D721Med (cell line): ENCODE measurements at regions not wholly inside any gene's neighbourhood (a gene's known extent, or its start where the extent isn't known, plus 50 kb on each side); places are given as distances from the start of the nearest gene placed in this dataset.

ENCODE experiments used
- DNase-seq: peaks from one replicate; pipeline ENCODE4 v3.0.0; 2011; ENCODE audit warnings: low spot score; ENCODE audit not compliant: insufficient read length
- FAIRE-seq: peaks from 2 replicates; lab custom pipeline; 2011; peaks lifted over from hg19 to GRCh38; lab: Jason Lieb, UNC
- CTCF ChIP-seq: IDR thresholded peaks from 2 replicates; pipeline ENCODE4 v1.5.1; 2012; ENCODE audit warnings: mild to moderate bottlenecking, control low read depth; ENCODE audit not compliant: insufficient read depth; ENCODE audit errors: missing control alignments

DNA sequence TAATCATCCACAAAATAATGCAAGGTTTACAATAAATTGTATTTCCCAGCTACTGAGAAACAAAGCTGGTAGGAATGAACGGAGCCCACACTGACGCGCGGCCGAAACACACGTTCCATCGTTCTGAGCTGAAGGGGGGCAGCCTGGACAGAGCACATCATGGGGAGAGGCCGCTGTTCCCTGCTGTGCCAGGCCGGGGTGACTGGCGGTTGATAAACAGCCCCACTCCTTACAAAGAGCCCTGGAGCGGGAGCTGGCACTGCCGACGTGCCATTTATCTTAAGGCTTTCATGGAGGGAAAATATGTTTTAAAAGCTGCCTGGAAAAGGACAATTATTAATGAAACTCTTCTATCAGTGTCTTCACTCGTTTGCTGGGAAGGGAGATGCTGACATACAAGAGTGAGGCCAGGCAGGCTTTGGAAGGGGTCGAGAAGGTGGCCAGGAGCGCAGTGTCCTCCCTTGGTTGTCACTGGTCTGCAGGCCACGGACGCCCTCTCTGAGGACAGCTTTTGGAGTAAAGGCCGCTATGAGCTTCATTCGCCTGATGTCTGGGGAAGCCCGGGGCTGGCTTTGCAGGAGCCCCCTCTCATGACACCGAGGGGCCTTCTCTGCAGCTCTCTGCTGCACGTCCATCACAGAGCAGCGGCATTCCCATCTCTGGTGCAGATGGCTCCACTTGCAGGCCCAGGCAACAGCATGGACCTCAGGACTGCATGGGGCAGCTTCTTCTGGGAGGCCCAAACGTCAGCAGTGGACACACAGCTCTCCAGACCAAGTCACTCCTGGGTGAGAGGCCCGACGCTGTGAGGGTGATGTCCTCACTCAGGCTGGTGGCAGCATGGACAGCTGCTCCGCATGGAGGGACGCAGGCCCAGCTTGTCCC, 355.3 kb upstream of the SFSWAP start:
- no peak for TF ChIP-seq CTCF
- DNase-seq: no peak
- no peak for FAIRE-seq

DNA sequence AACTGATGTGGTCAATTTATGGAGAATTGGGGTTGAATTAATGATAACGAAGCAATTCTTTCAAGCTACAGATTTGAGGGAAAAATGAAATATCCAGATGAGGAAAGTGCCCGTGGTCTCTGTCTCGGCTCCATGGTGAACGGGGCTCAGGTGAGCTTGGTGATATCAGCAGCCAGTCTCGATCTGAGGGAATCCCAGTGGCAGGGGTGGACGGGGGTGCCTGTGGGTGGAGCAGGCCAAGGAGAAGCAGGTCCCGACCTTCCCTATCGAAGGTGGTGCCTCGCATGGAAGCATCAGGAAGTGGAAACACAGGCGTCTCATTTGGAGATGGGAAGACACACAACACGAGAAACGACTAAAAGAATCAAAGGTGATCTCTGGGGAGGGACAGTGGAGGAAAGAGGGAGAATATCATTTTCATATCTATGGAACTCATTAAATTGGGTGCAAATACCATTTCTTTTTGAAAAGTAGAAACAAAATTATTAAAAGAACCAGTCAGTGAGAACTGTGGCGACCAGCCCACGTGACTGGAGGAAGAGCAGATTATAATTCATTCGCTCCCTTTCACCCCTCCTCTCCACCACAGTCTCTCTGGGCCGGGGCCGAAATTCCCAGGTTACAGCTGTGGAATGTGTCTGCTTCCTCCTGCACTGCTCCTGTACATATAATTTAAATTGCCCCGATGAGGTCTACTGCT, 354.3 kb upstream of the SFSWAP start:
- DNase-seq: no peak
- no peak for TF ChIP-seq CTCF
- FAIRE-seq: no peak

DNA sequence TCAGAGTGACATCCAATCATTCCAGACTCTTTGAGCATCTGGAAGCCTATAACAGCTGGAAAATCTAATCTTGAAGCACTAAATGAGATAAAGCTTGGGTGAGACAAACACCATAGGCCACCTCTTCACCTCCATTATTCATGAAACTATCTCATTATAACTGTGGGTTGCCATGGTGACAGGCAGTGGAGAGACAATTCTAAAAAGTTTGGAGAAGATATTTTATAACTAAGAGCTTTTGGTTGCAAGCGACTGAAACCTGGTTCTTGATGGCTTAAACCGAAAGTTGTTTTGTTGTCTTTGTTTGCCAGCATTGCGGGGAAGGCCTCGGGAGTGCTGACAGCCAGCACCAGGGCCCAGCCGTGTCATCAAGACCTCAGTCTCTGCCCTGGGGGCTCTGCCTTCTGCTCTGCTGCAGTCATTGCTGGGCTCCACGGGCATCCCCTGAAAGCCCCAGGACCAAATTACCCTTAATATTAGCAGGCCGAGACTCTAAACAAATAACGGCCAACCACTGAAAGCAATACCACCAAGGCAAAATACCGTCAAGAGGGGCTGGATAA, 353.6 kb upstream of the SFSWAP start:
- no peak for TF ChIP-seq CTCF
- FAIRE-seq (no peak), DNase-seq (no peak)

DNA sequence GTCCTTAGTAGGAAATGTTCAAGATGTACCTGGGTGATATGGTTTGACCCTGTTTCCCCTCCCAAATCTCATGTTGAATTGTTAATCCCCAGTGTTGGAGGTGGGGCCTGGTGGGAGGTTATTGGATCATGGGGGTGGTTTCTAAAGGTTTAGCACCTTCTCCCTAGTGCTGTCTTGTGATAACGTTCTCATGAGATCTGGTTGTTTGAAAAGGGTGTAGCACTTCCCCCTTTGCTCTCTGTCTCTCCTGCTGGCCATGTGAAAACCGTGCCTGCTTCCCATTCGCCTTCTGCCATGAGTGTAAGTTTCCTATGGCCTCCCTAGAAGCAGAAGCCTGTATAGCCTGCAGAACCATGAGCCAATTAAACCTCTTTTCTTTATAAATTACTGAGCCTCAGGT, 353.0 kb upstream of the SFSWAP start:
- TF ChIP-seq CTCF: no peak
- DNase-seq: no peak
- FAIRE-seq: no peak

DNA sequence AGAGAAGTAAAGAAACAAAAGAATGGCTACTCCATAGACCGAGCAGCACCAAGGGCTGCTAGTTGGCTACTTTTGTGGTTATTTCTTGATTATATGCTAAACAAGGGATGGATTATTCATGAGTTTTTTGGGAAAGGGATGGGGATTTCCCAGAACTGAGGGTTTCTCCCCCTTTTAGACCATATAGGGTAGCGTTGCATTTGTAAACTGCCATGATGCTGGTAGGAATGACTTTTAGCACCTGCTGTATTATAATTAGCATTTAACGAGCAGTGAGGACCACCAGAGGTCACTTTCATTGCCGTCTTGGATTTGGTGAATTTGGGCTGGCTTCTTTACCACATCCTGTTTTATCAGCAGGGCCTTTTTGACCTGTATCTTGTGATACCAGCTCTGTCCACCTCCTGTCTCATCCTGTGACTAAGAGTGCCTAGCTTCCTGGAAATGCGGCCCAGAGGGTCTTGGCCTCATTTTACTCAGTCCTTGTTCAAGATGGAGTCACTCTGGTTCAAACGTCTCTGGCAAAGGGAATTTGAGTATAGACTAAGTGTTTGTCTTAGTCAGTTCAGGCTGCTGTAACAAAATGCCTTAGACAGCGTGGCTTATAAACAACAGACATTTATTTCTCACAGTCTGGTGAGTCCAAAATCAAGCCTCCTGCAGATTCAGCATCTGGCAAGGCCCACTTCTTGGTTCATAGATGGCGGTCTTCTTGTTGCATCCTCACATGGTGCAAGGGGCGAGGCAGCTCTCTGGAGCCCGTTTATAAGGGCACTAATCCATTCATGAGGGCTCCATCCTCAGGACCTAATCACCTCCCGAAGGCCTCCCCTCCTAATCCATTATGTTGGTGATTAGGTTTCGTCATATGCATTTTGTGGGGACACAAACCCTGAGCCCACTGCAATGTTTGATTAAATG, 348.3 kb upstream of the SFSWAP start:
- TF ChIP-seq CTCF: no peak
- no peak for DNase-seq
- FAIRE-seq: no peak

DNA sequence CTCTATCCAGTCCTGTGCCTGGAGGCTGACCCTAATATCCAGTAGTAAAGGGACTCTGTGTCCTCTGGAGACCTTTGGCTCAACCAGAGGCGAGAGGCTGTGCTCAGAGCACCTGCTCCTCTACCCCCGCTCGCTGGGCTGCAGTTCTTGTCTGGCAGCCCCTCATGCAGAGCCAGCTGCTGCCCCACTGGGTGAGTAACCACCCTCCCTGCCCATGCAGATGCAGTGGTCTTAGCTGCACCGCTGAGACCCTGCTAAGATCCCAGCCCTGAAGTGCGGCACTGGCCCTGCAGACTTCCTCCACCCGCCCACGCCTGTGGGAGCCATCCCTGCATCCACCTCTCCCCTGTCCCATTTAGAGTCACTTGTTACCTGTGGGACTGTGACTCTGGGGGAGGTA, 347.5 kb upstream of the SFSWAP start:
- TF ChIP-seq CTCF: no peak
- FAIRE-seq: no peak
- no peak for DNase-seq
